Activated B cell treated with CpG ODN at 0.5 μM for 24 hours (primary cell): ENCODE measurements at regions not wholly inside any gene's neighbourhood (a gene's known extent, or its start where the extent isn't known, plus 50 kb on each side); places are given as distances from the start of the nearest gene placed in this dataset.

Experiments
- ATAC-seq: fragments of 200-7000 bp; cut with Tn5 transposase; one replicate; pipeline ENCODE4 v1.10.0; 2021; ENCODE audit warnings: low read depth, mild to moderate bottlenecking, moderate library complexity
- CTCF ChIA-PET: fragments of 350-600 bp; sonication (Branson Sonifier 250); formaldehyde crosslinking; loops from one replicate; lab custom pipeline; 2021; ENCODE audit warnings: antibody characterized with exemption; lab: Charles Lee
- POLR2A ChIA-PET: fragments of 350-600 bp; sonication (Branson Sonifier 250); formaldehyde crosslinking; loops from one replicate; lab custom pipeline; 2021; ENCODE audit warnings: antibody characterized with exemption; lab: Charles Lee
- DNase-seq: peaks from one replicate; pipeline ENCODE4 v3.0.0; 2022
- H3K27ac Mint-ChIP-seq: one replicate; pipeline ENCODE4 v1.8.0; 2020; ENCODE audit warnings: mixed read lengths
- H3K27me3 Mint-ChIP-seq: one replicate; pipeline ENCODE4 v1.8.0; 2021; ENCODE audit warnings: mixed read lengths
- H3K36me3 Mint-ChIP-seq: one replicate; pipeline ENCODE4 v1.8.0; 2021; ENCODE audit warnings: low read depth, mixed read lengths
- H3K4me1 Mint-ChIP-seq: one replicate; pipeline ENCODE4 v1.8.0; 2021; ENCODE audit warnings: mixed read lengths
- H3K4me3 Mint-ChIP-seq: one replicate; pipeline ENCODE4 v1.8.0; 2020; ENCODE audit warnings: mild to moderate bottlenecking, mixed read lengths
- H3K9me3 Mint-ChIP-seq: one replicate; pipeline ENCODE4 v1.8.0; 2020; ENCODE audit warnings: mixed read lengths
- intact Hi-C: fragments of 100-400 bp; cut with micrococcal nuclease; formaldehyde crosslinking; loops from one replicate; pipeline ENCODE4 v1.15.1; 2024
- TF ChIP-seq, protein P1 (sequence below): fragments of 200-600 bp; IDR thresholded peaks from one replicate; pipeline ENCODE4 v1.8.0; 2022; ENCODE audit warnings: antibody characterized with exemption, mild to moderate bottlenecking

GRCh38 chr11:119920666-119921387, 191.8 kb upstream of the NECTIN1 start:
- no peak overlapping the region for H3K4me3 Mint-ChIP-seq
- ChIA-PET CTCF (no interaction called here), POLR2A (no interaction called here)
- no peaks in the 10 kb centered on the region for H3K36me3 Mint-ChIP-seq
- no peak overlapping the region for H3K27ac Mint-ChIP-seq
- H3K27me3 Mint-ChIP-seq: peaks cover 7% of the 10 kb centered on the region
- TF ChIP-seq, protein P1, sequence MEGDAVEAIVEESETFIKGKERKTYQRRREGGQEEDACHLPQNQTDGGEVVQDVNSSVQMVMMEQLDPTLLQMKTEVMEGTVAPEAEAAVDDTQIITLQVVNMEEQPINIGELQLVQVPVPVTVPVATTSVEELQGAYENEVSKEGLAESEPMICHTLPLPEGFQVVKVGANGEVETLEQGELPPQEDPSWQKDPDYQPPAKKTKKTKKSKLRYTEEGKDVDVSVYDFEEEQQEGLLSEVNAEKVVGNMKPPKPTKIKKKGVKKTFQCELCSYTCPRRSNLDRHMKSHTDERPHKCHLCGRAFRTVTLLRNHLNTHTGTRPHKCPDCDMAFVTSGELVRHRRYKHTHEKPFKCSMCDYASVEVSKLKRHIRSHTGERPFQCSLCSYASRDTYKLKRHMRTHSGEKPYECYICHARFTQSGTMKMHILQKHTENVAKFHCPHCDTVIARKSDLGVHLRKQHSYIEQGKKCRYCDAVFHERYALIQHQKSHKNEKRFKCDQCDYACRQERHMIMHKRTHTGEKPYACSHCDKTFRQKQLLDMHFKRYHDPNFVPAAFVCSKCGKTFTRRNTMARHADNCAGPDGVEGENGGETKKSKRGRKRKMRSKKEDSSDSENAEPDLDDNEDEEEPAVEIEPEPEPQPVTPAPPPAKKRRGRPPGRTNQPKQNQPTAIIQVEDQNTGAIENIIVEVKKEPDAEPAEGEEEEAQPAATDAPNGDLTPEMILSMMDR: no peak
- no peaks in the 10 kb centered on the region for H3K9me3 Mint-ChIP-seq
- no peaks in the 10 kb centered on the region for H3K4me1 Mint-ChIP-seq
- intact Hi-C loops: no loop called here
- DNase-seq: no peak
- no peak for ATAC-seq

DNA sequence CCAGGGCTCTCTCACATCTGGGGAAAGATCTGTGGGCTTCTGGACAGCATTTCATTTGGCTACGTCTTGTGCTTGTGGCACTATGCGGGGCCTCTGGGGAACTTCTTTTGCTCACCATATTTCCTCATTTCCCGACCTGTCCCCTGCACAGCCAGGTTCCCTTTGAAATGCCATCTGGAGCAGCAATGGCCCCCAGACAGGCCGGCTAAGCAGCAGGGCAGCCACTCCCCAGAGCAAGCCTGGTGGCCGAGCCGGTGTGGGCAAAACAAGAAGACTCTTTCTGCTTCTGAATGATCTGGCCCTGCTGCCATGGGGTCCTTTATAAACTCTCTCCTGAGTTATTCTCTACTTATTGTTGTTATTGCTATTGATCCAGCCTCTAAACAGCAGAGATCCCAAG, 190.7 kb upstream of the NECTIN1 start:
- Mint-ChIP-seq H3K9me3 (peaks cover 5% of the 10 kb centered on the region), H3K4me3 (no peak overlapping the region), H3K36me3 (no peaks in the 10 kb centered on the region), H3K27me3 (peaks cover 3% of the 10 kb centered on the region), H3K4me1 (no peaks in the 10 kb centered on the region), H3K27ac (no peak overlapping the region)
- DNase-seq (no peak), ATAC-seq (no peak)
- TF ChIP-seq, protein P1: no peak
- CTCF ChIA-PET: no interaction called here
- POLR2A ChIA-PET: no interaction called here
- intact Hi-C loops: no loop called here

- Mint-ChIP-seq H3K36me3 (no peaks in the 10 kb centered on the region), H3K4me3 (no peak overlapping the region), H3K9me3 (peaks cover 5% of the 10 kb centered on the region), H3K27ac (no peak overlapping the region), H3K4me1 (no peaks in the 10 kb centered on the region), H3K27me3 (peaks cover 3% of the 10 kb centered on the region)
- ChIA-PET POLR2A (no interaction called here), CTCF (no interaction called here)
- intact Hi-C loops: no loop called here
- DNase-seq (no peak), ATAC-seq (no peak)
- TF ChIP-seq, protein P1: no peak
Observed at GRCh38 chr11:119918347-119918746, 189.3 kb upstream of the NECTIN1 start.

- intact Hi-C loops: no loop called here
- H3K9me3 Mint-ChIP-seq: peaks cover 5% of the 10 kb centered on the region
- no peak for ATAC-seq
- POLR2A ChIA-PET: no interaction called here
- H3K36me3 Mint-ChIP-seq: no peaks in the 10 kb centered on the region
- H3K4me3 Mint-ChIP-seq: no peak overlapping the region
- no peak overlapping the region for H3K27ac Mint-ChIP-seq
- DNase-seq: no peak
- CTCF ChIA-PET: no interaction called here
- no peaks in the 10 kb centered on the region for H3K4me1 Mint-ChIP-seq
- TF ChIP-seq, protein P1: no peak
- H3K27me3 Mint-ChIP-seq: no peaks in the 10 kb centered on the region
Observed at GRCh38 chr11:119916568-119916967, 187.6 kb upstream of the NECTIN1 start.

DNA sequence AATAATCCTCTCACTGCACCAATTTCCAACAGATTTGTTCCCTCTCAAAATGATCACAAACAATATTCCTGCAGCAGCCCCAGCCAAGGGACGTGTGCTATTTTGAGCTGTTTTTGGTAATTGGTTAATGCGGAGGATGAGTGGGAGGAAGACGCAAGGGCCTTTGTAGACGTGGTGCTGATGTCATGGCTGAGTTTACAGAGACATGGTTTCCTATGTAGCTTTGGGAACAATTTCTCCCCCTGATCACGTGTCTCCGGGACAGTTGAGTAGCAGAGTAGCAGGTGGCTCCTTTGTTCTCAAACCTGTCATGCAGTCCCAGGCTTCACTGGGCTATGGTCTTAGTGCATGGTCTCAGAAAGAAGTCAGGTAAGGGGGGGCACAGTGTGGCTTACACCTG, 183.2 kb upstream of the NECTIN1 start:
- H3K4me1 Mint-ChIP-seq: no peaks in the 10 kb centered on the region
- peaks cover 5% of the 10 kb centered on the region for H3K9me3 Mint-ChIP-seq
- no peak for DNase-seq
- no peaks in the 10 kb centered on the region for H3K36me3 Mint-ChIP-seq
- CTCF ChIA-PET: no interaction called here
- no peaks in the 10 kb centered on the region for H3K27me3 Mint-ChIP-seq
- intact Hi-C loops: no loop called here
- no peak overlapping the region for H3K27ac Mint-ChIP-seq
- no peak for ATAC-seq
- POLR2A ChIA-PET: no interaction called here
- no peak overlapping the region for H3K4me3 Mint-ChIP-seq
- TF ChIP-seq, protein P1: no peak
